H1 (cell line): ENCODE measurements at regions not wholly inside any gene's neighbourhood (a gene's known extent, or its start where the extent isn't known, plus 50 kb on each side); places are given as distances from the start of the nearest gene placed in this dataset.

Experiments used
- CTCF ChIA-PET: fragments of 300-600 bp; sonication (Branson Sonifier 250); formaldehyde crosslinking; loops from one replicate; lab custom pipeline; 2021; ENCODE audit not compliant: partially characterized antibody; lab: Charles Lee
- POLR2A ChIA-PET: fragments of 300-600 bp; sonication (Branson Sonifier 250); formaldehyde crosslinking; loops from one replicate; lab custom pipeline; 2021; ENCODE audit warnings: inconsistent platforms; ENCODE audit not compliant: partially characterized antibody; lab: Charles Lee
- DNase-seq, 2 experiments: peaks; one replicate each; pipeline versions ENCODE4 v3.0.0 to v3.0.0-alpha.2; 2010 to 2022; ENCODE audit warnings: low spot score in 2 of 2, low read depth in 1 of 2, mixed read lengths in 1 of 2
- FAIRE-seq: peaks from 2 replicates; lab custom pipeline; 2011; peaks lifted over from hg19 to GRCh38; lab: Jason Lieb, UNC
- H2AFZ ChIP-seq: 2 replicates; pipeline ENCODE4 v1.8.1; 2012; ENCODE audit warnings: low read length, inconsistent platforms
- H2AK5ac ChIP-seq: 2 replicates; pipeline ENCODE4 v1.6.1; 2013; ENCODE audit warnings: low read depth, low read length
- H2BK120ac ChIP-seq: replicated peaks from 2 replicates; pipeline ENCODE3; 2013; ENCODE audit warnings: low read depth, low read length, inconsistent platforms
- H2BK12ac ChIP-seq: 2 replicates; pipeline ENCODE4 v1.6.1; 2013; ENCODE audit warnings: low read depth, low read length
- H2BK15ac ChIP-seq: 2 replicates; pipeline ENCODE4 v1.6.1; 2013; ENCODE audit warnings: low read length
- H2BK20ac ChIP-seq: 2 replicates; pipeline ENCODE4 v1.6.1; 2013; ENCODE audit warnings: low read length
- H2BK5ac ChIP-seq: 2 replicates; pipeline ENCODE4 v1.6.1; 2013; ENCODE audit warnings: low read depth, low read length
- H3K14ac ChIP-seq: 2 replicates; pipeline ENCODE4 v1.6.1; 2013; ENCODE audit warnings: inconsistent platforms; ENCODE audit not compliant: insufficient read length
- H3K18ac ChIP-seq: 2 replicates; pipeline ENCODE4 v1.6.1; 2013; ENCODE audit warnings: low read length; ENCODE audit errors: extremely low read depth
- H3K23ac ChIP-seq: 2 replicates; pipeline ENCODE4 v1.6.1; 2013; ENCODE audit warnings: inconsistent platforms; ENCODE audit not compliant: insufficient read length
- H3K23me2 ChIP-seq: 2 replicates; pipeline ENCODE4 v1.6.1; 2013; ENCODE audit warnings: low read depth, low read length
- H3K27ac ChIP-seq: 2 replicates; pipeline ENCODE4 v1.6.1; 2011; ENCODE audit warnings: low read depth, low read length, inconsistent platforms
- H3K27me3 ChIP-seq, 4 experiments: replicated peaks in 1 of 4; 1 replicate in 1 of 4; 2 replicates in 3 of 4; pipeline versions ENCODE4 v1.6.1 to v1.8.1; 2011 to 2013; ENCODE audit warnings: low read length in 3 of 4, mild to moderate bottlenecking in 3 of 4, inconsistent platforms in 2 of 4, mixed read lengths in 2 of 4, moderate library complexity in 1 of 4; ENCODE audit not compliant: control insufficient read depth in 3 of 4, insufficient read depth in 3 of 4; ENCODE audit errors: extremely low read depth in 1 of 4
- H3K36me3 ChIP-seq, 4 experiments: 2 replicates each; pipeline versions ENCODE4 v1.6.1 to v1.8.1; 2011 to 2013; ENCODE audit warnings: mild to moderate bottlenecking in 4 of 4, low read length in 3 of 4, moderate library complexity in 2 of 4, control low read depth in 1 of 4, inconsistent platforms in 1 of 4; ENCODE audit not compliant: insufficient read depth in 4 of 4, control insufficient read depth in 2 of 4
- H3K4ac ChIP-seq: replicated peaks from 2 replicates; pipeline ENCODE3; 2013; ENCODE audit warnings: low read length, low read depth, mixed read lengths, inconsistent platforms; ENCODE audit not compliant: insufficient read length
- H3K4me1 ChIP-seq, 4 experiments: replicated peaks in 1 of 4; 1 replicate in 1 of 4; 2 replicates in 3 of 4; pipeline versions ENCODE4 v1.6.1 to v1.8.1; 2011 to 2013; ENCODE audit warnings: low read length in 3 of 4, inconsistent platforms in 2 of 4, mixed read lengths in 1 of 4; ENCODE audit not compliant: insufficient read depth in 4 of 4, control insufficient read depth in 3 of 4
- H3K4me2 ChIP-seq, 2 experiments: 2 replicates each; pipeline versions ENCODE4 v1.6.1 to v1.8.1; 2011 to 2013; ENCODE audit warnings: low read depth in 2 of 2, low read length in 2 of 2, control low read depth in 1 of 2, inconsistent platforms in 1 of 2, mild to moderate bottlenecking in 1 of 2; ENCODE audit not compliant: insufficient read depth in 1 of 2
- H3K4me3 ChIP-seq, 4 experiments: fragments of 200-600, 300-600 bp in 1 of 4; sonication (generic), shearing (Covaris generic), sonication (Bioruptor Twin) in 1 of 4; 2 replicates each; pipeline versions ENCODE4 v1.5.1 to v1.8.1; 2011 to 2016; ENCODE audit warnings: low read length in 4 of 4, low read depth in 3 of 4, control low read depth in 2 of 4, inconsistent platforms in 2 of 4, mild to moderate bottlenecking in 2 of 4, mixed read lengths in 1 of 4, moderate library complexity in 1 of 4; ENCODE audit not compliant: insufficient read depth in 2 of 4; ENCODE audit errors: extremely low read depth in 1 of 4
- H3K56ac ChIP-seq: replicated peaks from 2 replicates; pipeline ENCODE3; 2013; ENCODE audit warnings: low read depth, mild to moderate bottlenecking, mixed read lengths, low read length, inconsistent platforms; ENCODE audit not compliant: insufficient read length
- H3K79me1 ChIP-seq: 2 replicates; pipeline ENCODE4 v1.6.1; 2013; ENCODE audit warnings: low read depth, low read length, control low read depth
- H3K79me2 ChIP-seq, 2 experiments: 2 replicates each; pipeline versions ENCODE4 v1.6.1 to v1.8.1; 2012 to 2013; ENCODE audit warnings: low read length in 2 of 2, mild to moderate bottlenecking in 2 of 2, inconsistent platforms in 1 of 2; ENCODE audit not compliant: insufficient read depth in 2 of 2, control insufficient read depth in 1 of 2
- H3K9ac ChIP-seq, 4 experiments: replicated peaks in 1 of 4; 1 replicate in 1 of 4; 2 replicates in 3 of 4; pipeline versions ENCODE4 v1.6.1 to v1.8.1; 2011 to 2013; ENCODE audit warnings: low read depth in 3 of 4, low read length in 3 of 4, control low read depth in 2 of 4, mild to moderate bottlenecking in 2 of 4, moderate library complexity in 2 of 4, inconsistent platforms in 1 of 4; ENCODE audit errors: extremely low read depth in 1 of 4
- H3K9me3 ChIP-seq, 2 experiments: 2 replicates each; pipeline versions ENCODE4 v1.6.1 to v1.8.1; 2012 to 2013; ENCODE audit warnings: mild to moderate bottlenecking in 2 of 2, moderate library complexity in 2 of 2, control low read depth in 1 of 2, inconsistent platforms in 1 of 2, low read depth in 1 of 2, low read length in 1 of 2, mixed read lengths in 1 of 2; ENCODE audit not compliant: insufficient read depth in 2 of 2
- H4K20me1 ChIP-seq, 2 experiments: replicated peaks in 1 of 2; 2 replicates each; pipeline versions ENCODE3 to v1.8.1; 2011 to 2013; ENCODE audit warnings: inconsistent platforms in 2 of 2, low read length in 2 of 2, mild to moderate bottlenecking in 1 of 2; ENCODE audit not compliant: insufficient read depth in 2 of 2, control insufficient read depth in 1 of 2
- H4K5ac ChIP-seq: 2 replicates; pipeline ENCODE4 v1.6.1; 2013; ENCODE audit warnings: low read length, low read depth, mixed read lengths, inconsistent platforms; ENCODE audit not compliant: insufficient read length
- H4K8ac ChIP-seq: 2 replicates; pipeline ENCODE4 v1.8.0; 2013; ENCODE audit warnings: mild to moderate bottlenecking, moderate library complexity, low read length, inconsistent platforms; ENCODE audit not compliant: insufficient read depth; ENCODE audit errors: extremely low read depth
- H4K91ac ChIP-seq: replicated peaks from 2 replicates; pipeline ENCODE3; 2013; ENCODE audit warnings: low read length, mixed read lengths, inconsistent platforms; ENCODE audit not compliant: insufficient read length
- EZH2 ChIP-seq: fragments of 200-600 bp; sonication (generic); IDR thresholded peaks from 2 replicates; pipeline ENCODE4 v1.7.1; 2012; ENCODE audit warnings: low read depth, mild to moderate bottlenecking, moderate library complexity, low read length, inconsistent platforms; ENCODE audit not compliant: severe bottlenecking
- KDM5A ChIP-seq: fragments of 200-600 bp; IDR thresholded peaks from 2 replicates; pipeline ENCODE4 v1.7.1; 2012; ENCODE audit warnings: mild to moderate bottlenecking, low read length, inconsistent platforms, mixed read lengths
- NANOG ChIP-seq: IDR thresholded peaks from 2 replicates; pipeline ENCODE4 v1.6.1; 2011; ENCODE audit warnings: low read length, low read depth, mild to moderate bottlenecking, inconsistent platforms; ENCODE audit not compliant: insufficient read depth, poor library complexity, severe bottlenecking
- SP2 ChIP-seq: IDR thresholded peaks from 2 replicates; pipeline ENCODE4 v1.6.1; 2012; ENCODE audit warnings: mild to moderate bottlenecking, low read length, inconsistent platforms
- WGBS, 2 experiments: shearing (Covaris generic) in 1 of 2; methylation state at CpG; one replicate each; pipeline versions ENCODE4 v1.1.6 to v1.1.7; 2013 to 2015; ENCODE audit warnings: low lambda C conversion rate in 2 of 2, mixed read lengths in 2 of 2, inconsistent platforms in 1 of 2, low coverage in 1 of 2, missing lambda C conversion rate in 1 of 2; ENCODE audit not compliant: insufficient replicate concordance in 2 of 2, insufficient coverage in 1 of 2, insufficient read length in 1 of 2; ENCODE audit errors: extremely low coverage in 1 of 2, missing lambda C conversion rate in 1 of 2; 5-methylcytosine and 5-hydroxymethylcytosine counted together

- Histone ChIP-seq H3K14ac (no peak overlapping the region), H3K4me3 (no peak overlapping the region), H2BK15ac (no peak overlapping the region), H3K36me3 (no peaks in the 10 kb centered on the region), H3K9ac (no peak overlapping the region), H2AFZ (no peak overlapping the region), H3K27ac (no peak overlapping the region), H3K79me2 (no peaks in the 10 kb centered on the region), H3K23ac (no peak overlapping the region), H3K18ac (no peak overlapping the region), H4K5ac (no peak overlapping the region), H3K23me2 (no peaks in the 10 kb centered on the region; the same call in 1 of the 2 replicates), H2AK5ac (no peak overlapping the region), H3K4me1 (no peaks in the 10 kb centered on the region), H2BK12ac (no peak overlapping the region), H3K4ac (no peak overlapping the region), H2BK5ac (no peak overlapping the region), H2BK120ac (no peak overlapping the region), H3K27me3 (no peaks in the 10 kb centered on the region), H4K91ac (no peak overlapping the region), H3K9me3 (no peaks in the 10 kb centered on the region), H3K79me1 (no peaks in the 10 kb centered on the region), H4K20me1 (no peaks in the 10 kb centered on the region), H2BK20ac (no peak overlapping the region), H3K56ac (no peak overlapping the region), H3K4me2 (no peak overlapping the region), H4K8ac (no peak overlapping the region)
- FAIRE-seq (no peak), DNase-seq (no peak)
- POLR2A ChIA-PET = no interaction called here
- CTCF ChIA-PET = interaction anchor here (0.8 to 0.9 kb wide), 2 partner anchors 65 to 131 kb away, joined by 3 to 4 read pairs; no protein-coding TSS in a partner anchor
- 85% methylated on average over 2 of the region's 2 CpGs; no CpG with 5 or more reads in 1 of the 2 experiments for WGBS, 2 experiments
- no peak for TF ChIP-seq EZH2
- no peak for TF ChIP-seq KDM5A
- TF ChIP-seq NANOG = no peak
- TF ChIP-seq SP2 = no peak
Measured at GRCh38 chr2:188852772-188853171, 121.4 kb upstream of the COL3A1 start.
